GM20000 (cell line): ENCODE measurements at regions not wholly inside any gene's neighbourhood (a gene's known extent, or its start where the extent isn't known, plus 50 kb on each side); places are given as distances from the start of the nearest gene placed in this dataset.

Experiments used
- DNase-seq: peaks from one replicate; pipeline ENCODE4 v3.0.0; 2012; ENCODE audit warnings: low spot score
- CTCF ChIP-seq: IDR thresholded peaks from 2 replicates; pipeline ENCODE4 v1.5.1; 2012; ENCODE audit warnings: mild to moderate bottlenecking, control low read depth; ENCODE audit errors: extremely low read depth, missing control alignments

DNA sequence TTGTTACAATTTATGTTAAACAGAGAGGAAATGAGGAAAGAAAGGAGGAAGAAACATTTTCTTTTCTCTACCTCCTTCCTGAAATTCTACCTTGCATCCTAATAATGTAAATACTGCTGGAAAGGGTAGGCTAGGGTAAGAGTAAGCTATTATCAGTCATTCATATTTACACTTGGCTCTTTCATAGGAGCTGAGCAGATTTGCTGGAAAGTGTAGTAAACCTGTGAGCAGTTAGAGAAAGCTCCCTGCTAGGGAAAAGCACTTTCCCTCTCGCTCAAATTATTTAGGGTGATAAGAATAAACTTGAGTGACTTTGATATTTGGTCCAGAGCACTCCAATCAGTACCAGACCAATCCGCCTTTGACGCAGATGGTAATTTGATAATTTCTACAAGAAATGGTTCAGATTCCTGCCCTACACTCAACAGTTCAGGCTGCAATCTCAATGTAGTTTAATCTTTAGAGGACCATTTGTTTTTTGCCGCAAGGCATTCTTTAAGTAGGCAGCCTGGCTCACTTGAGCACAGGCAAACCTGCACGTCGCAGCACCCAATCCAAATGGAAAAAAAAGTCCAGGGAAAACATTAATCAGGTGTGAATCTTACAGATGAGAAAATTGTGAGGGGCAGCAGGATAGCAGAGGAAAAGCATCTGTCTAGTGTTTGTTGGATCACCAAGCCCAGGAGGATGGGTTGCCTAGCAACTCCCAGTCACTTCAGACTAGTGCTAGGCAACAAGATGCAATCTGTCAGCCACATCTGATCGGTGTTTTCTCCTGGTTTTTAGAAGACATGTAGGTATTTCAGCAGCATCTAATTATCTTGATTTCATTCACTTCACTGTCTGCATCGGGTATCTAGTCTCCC lies 68.6 kb upstream of the KL start:
- no peak for DNase-seq
- TF ChIP-seq CTCF, result no peak

- DNase-seq, result no peak
- no peak for TF ChIP-seq CTCF
Measured at GRCh38 chr13:32949820-32950219, 66.4 kb upstream of the KL start.

DNA sequence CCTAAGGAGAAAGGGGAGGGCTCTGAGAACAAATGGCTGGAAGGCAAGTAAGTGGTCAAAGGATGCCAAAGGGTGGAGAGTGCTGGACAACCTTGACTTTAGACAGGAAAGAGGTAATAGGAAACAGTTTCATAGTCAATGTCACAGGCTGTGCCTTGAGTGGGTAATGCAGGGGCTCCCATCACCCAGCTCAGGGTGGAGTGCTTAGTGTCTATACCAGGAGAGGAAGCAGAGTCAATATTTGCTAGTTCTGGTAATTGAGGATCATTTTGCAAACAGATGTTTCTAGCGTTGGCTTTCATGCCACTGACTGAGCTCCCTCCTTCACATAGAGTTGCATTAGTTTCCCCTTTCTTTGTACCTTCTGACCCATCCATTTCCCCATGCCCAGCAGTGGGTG lies 64.6 kb upstream of the KL start:
- no peak for TF ChIP-seq CTCF

GRCh38 chr13:32955881-32956594 lies 60.2 kb upstream of the KL start:
- no peak for TF ChIP-seq CTCF
- no peak for DNase-seq

More for the DNA sequence above, 64.6 kb upstream of the KL start:
- no peak for DNase-seq

DNA sequence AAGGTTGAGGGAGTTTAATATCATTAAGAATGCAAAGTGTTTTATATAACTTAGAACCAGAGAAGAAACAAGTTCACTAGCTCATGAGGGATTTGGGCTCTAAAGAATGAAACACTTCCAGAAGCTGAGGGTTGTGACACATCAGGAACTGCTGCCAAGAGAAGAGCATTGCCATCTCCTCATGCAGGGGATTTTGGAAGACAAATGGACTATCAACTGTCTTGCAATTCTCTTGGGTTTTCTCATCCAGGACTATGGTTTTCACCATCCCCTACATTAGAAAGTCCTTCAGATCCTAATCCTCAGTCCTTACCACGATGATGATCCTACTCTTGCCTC lies 59.7 kb upstream of the KL start:
- DNase-seq, result no peak
- TF ChIP-seq CTCF, result no peak

GRCh38 chr13:32960626-32961025 lies 55.6 kb upstream of the KL start:
- TF ChIP-seq CTCF, result no peak
- no peak for DNase-seq

- DNase-seq, result no peak
- no peak for TF ChIP-seq CTCF
Measured at GRCh38 chr13:32961724-32962123, 54.5 kb upstream of the KL start.
